ENCODE measurements at regions not wholly inside any gene's neighbourhood (a gene's known extent, or its start where the extent isn't known, plus 50 kb on each side); places are given as distances from the start of the nearest gene placed in this dataset.

DNA sequence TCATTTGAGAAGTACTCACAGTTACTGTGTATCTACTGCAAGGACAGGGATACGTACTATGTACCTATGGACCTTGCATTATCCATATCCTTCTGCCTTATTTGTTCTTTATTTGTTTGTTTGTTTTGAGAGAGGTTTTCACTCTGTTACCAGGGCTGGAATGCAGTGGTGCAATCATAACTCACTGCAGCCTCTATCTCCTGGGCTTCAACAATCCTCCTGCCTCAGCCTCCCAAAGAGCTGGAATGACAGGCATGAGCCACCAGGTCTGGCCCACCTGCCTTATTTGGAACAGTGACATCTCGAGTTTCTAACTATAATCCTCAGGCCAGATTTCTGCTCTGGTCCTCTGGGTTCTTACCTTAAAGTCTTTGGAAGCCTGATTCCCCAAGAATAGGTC, 395.5 kb upstream of the PKN2 start:
- no peak for TF ChIP-seq PPARA (CRISPR knock-in tag; IDR thresholded peaks at IDR 0.05; ENCODE audit: borderline replicate concordance)
- TF ChIP-seq BACH2 (CRISPR knock-in tag; IDR thresholded peaks at IDR 0.05; ENCODE audit: borderline replicate concordance) = no peak
- no peak for TF ChIP-seq ARNTL (CRISPR knock-in tag; IDR thresholded peaks at IDR 0.05; ENCODE audit: borderline replicate concordance, low read depth)
- TF ChIP-seq, protein P1, sequence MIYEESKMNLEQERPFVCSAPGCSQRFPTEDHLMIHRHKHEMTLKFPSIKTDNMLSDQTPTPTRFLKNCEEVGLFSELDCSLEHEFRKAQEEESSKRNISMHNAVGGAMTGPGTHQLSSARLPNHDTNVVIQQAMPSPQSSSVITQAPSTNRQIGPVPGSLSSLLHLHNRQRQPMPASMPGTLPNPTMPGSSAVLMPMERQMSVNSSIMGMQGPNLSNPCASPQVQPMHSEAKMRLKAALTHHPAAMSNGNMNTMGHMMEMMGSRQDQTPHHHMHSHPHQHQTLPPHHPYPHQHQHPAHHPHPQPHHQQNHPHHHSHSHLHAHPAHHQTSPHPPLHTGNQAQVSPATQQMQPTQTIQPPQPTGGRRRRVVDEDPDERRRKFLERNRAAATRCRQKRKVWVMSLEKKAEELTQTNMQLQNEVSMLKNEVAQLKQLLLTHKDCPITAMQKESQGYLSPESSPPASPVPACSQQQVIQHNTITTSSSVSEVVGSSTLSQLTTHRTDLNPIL (CRISPR knock-in tag; IDR thresholded peaks at IDR 0.05; ENCODE audit: low read depth) = no peak
